ENCODE measurements at regions not wholly inside any gene's neighbourhood (a gene's known extent, or its start where the extent isn't known, plus 50 kb on each side); places are given as distances from the start of the nearest gene placed in this dataset.

DNA sequence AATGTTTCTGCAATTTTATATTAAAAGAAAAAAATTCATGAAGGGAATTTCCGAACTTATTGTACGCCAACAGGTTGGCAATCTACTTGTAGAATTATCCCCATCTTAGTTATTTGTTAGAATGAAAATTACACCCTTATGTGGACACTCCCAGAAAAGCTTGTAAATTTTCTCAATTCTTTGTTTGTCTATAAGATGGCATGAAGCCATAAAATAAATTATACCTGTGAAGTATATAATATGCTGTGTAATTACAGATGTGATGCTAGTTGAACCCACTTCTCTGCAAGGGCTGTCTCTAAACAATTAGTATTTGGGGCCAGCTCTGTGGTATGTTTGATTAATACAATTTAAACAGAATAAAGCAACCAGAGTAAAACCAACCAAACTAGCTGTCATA is 52.1 kb upstream of the DSP start:
- POLR2A ChIA-PET (ENCODE audit: unreplicated experiment), result no interaction called here
- no peak overlapping the region for H2AFZ ChIP-seq (ENCODE audit: low read length)
- CTCF ChIA-PET, result no interaction called here

More for the DNA sequence above, 52.1 kb upstream of the DSP start:
- BruUV-seq (replicated peaks), result no TSS peak
- DNase-seq, result no peak
- H3K9me3 ChIP-seq (ENCODE audit: low read length), result no peaks in the 10 kb centered on the region
- no peak overlapping the region for H3K27ac ChIP-seq (ENCODE audit: low read length)
- no peak for TF ChIP-seq EZH2phosphoT487 (IDR thresholded peaks at IDR 0.05; ENCODE audit: borderline replicate concordance, low read length)
- H3K9ac ChIP-seq (ENCODE audit: low read length), result no peak overlapping the region
- H3K9me2 ChIP-seq (replicated peaks; ENCODE audit: low read length), result no peaks in the 10 kb centered on the region
- no peak for ATAC-seq
- intact Hi-C loops (cut with micrococcal nuclease), result no loop called here
- H3K4me3 ChIP-seq (ENCODE audit: low read length), result no peak overlapping the region
- H3K27me3 ChIP-seq (ENCODE audit: low read length), result no peaks in the 10 kb centered on the region
- no peaks in the 10 kb centered on the region for H3K4me1 ChIP-seq (ENCODE audit: insufficient read depth, low read length)
- no peaks in the 10 kb centered on the region for H3K36me3 ChIP-seq (ENCODE audit: low read depth, low read length)
- H4K20me1 ChIP-seq (ENCODE audit: low read length), result no peaks in the 10 kb centered on the region
- no peaks in the 10 kb centered on the region for H3F3A ChIP-seq (ENCODE audit: low read length, unreplicated experiment)
- H3K79me2 ChIP-seq (ENCODE audit: low read length), result no peaks in the 10 kb centered on the region
- no peak overlapping the region for H3K4me2 ChIP-seq (ENCODE audit: low read length)
